ENCODE measurements at regions not wholly inside any gene's neighbourhood (a gene's known extent, or its start where the extent isn't known, plus 50 kb on each side); places are given as distances from the start of the nearest gene placed in this dataset.

- Histone ChIP-seq H2AFZ (ENCODE audit: low read depth, low read length) (no peak overlapping the region), H3K4me2 (ENCODE audit: insufficient read depth, low read length) (no peak overlapping the region), H4K20me1 (ENCODE audit: insufficient read depth, low read length) (no peaks in the 10 kb centered on the region), H3K36me3 (ENCODE audit: insufficient read depth, low read length) (no peaks in the 10 kb centered on the region), H3K4me1 (ENCODE audit: insufficient read depth, low read length) (no peaks in the 10 kb centered on the region), H3K9ac (ENCODE audit: low read depth, low read length) (no peak overlapping the region), H3K79me2 (ENCODE audit: insufficient read depth, low read length) (no peaks in the 10 kb centered on the region), H3K27ac (ENCODE audit: low read length) (no peak overlapping the region), H3K9me3 (ENCODE audit: insufficient read depth, low read length, severe bottlenecking) (no peaks in the 10 kb centered on the region), H3K27me3 (ENCODE audit: insufficient read depth, low read length, poor library complexity) (peaks cover 2% of the 10 kb centered on the region), H3K4me3 (ENCODE audit: low read depth in 1 of 2, low read length in 2 of 2) (no peak overlapping the region)
- ATAC-seq (ENCODE audit: insufficient read depth, low read depth) (no peak), DNase-seq (no peak)
- TF ChIP-seq, protein P1, sequence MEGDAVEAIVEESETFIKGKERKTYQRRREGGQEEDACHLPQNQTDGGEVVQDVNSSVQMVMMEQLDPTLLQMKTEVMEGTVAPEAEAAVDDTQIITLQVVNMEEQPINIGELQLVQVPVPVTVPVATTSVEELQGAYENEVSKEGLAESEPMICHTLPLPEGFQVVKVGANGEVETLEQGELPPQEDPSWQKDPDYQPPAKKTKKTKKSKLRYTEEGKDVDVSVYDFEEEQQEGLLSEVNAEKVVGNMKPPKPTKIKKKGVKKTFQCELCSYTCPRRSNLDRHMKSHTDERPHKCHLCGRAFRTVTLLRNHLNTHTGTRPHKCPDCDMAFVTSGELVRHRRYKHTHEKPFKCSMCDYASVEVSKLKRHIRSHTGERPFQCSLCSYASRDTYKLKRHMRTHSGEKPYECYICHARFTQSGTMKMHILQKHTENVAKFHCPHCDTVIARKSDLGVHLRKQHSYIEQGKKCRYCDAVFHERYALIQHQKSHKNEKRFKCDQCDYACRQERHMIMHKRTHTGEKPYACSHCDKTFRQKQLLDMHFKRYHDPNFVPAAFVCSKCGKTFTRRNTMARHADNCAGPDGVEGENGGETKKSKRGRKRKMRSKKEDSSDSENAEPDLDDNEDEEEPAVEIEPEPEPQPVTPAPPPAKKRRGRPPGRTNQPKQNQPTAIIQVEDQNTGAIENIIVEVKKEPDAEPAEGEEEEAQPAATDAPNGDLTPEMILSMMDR (IDR thresholded peaks at IDR 0.05; ENCODE audit: borderline replicate concordance, extremely low read depth, low read length, poor library complexity, severe bottlenecking): no peak
- TF ChIP-seq EZH2 (IDR thresholded peaks at IDR 0.05; ENCODE audit: borderline replicate concordance, low read depth, low read length, severe bottlenecking): no peak
Measured at GRCh38 chr2:104430852-104431251, 423.1 kb upstream of the POU3F3 start.

DNA sequence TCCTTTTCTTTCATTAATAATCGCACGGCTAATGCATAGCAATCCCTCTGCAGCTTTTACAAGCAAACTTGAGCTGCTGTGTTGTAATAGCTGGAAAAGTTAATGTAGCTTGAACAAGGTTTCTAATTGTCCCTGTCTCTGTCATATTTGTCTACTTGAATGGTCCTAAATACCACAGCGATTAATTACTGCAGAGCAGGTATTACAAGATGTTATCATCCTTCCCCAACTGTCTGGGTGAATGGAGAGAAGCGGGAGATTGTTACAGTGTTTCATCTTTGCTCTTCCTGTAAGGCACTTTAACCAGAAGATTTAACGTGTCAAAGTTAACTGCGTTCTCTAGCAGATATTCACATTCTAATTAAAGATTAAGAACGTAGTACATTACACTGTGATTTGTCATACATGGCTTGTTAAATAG lies 422.2 kb upstream of the POU3F3 start:
- no peak for DNase-seq
- TF ChIP-seq, protein P1 (IDR thresholded peaks at IDR 0.05; ENCODE audit: borderline replicate concordance, extremely low read depth, low read length, poor library complexity, severe bottlenecking): no peak
- TF ChIP-seq EZH2 (IDR thresholded peaks at IDR 0.05; ENCODE audit: borderline replicate concordance, low read depth, low read length, severe bottlenecking): no peak

GRCh38 chr2:104432401-104432800 lies 421.5 kb upstream of the POU3F3 start:
- H3K27ac ChIP-seq (ENCODE audit: low read length): no peak overlapping the region

More for the DNA sequence above, 422.2 kb upstream of the POU3F3 start:
- Histone ChIP-seq H4K20me1 (ENCODE audit: insufficient read depth, low read length) (no peaks in the 10 kb centered on the region), H3K4me3 (ENCODE audit: low read depth in 1 of 2, low read length in 2 of 2) (no peak overlapping the region), H3K79me2 (ENCODE audit: insufficient read depth, low read length) (no peaks in the 10 kb centered on the region), H2AFZ (ENCODE audit: low read depth, low read length) (no peak overlapping the region), H3K27me3 (ENCODE audit: insufficient read depth, low read length, poor library complexity) (peaks cover 2% of the 10 kb centered on the region), H3K4me2 (ENCODE audit: insufficient read depth, low read length) (no peak overlapping the region), H3K27ac (ENCODE audit: low read length) (no peak overlapping the region), H3K4me1 (ENCODE audit: insufficient read depth, low read length) (no peaks in the 10 kb centered on the region), H3K36me3 (ENCODE audit: insufficient read depth, low read length) (no peaks in the 10 kb centered on the region), H3K9ac (ENCODE audit: low read depth, low read length) (no peak overlapping the region), H3K9me3 (ENCODE audit: insufficient read depth, low read length, severe bottlenecking) (no peaks in the 10 kb centered on the region)
- no peak for ATAC-seq (ENCODE audit: insufficient read depth, low read depth)

More at GRCh38 chr2:104432401-104432800, 421.5 kb upstream of the POU3F3 start:
- ATAC-seq (ENCODE audit: insufficient read depth, low read depth): no peak
- no peak overlapping the region for H2AFZ ChIP-seq (ENCODE audit: low read depth, low read length)
- no peaks in the 10 kb centered on the region for H4K20me1 ChIP-seq (ENCODE audit: insufficient read depth, low read length)
- H3K9me3 ChIP-seq (ENCODE audit: insufficient read depth, low read length, severe bottlenecking): no peaks in the 10 kb centered on the region
- no peaks in the 10 kb centered on the region for H3K4me1 ChIP-seq (ENCODE audit: insufficient read depth, low read length)
- TF ChIP-seq, protein P1 (IDR thresholded peaks at IDR 0.05; ENCODE audit: borderline replicate concordance, extremely low read depth, low read length, poor library complexity, severe bottlenecking): no peak
- no peak for TF ChIP-seq EZH2 (IDR thresholded peaks at IDR 0.05; ENCODE audit: borderline replicate concordance, low read depth, low read length, severe bottlenecking)
- no peak overlapping the region for H3K9ac ChIP-seq (ENCODE audit: low read depth, low read length)
- no peaks in the 10 kb centered on the region for H3K27me3 ChIP-seq (ENCODE audit: insufficient read depth, low read length, poor library complexity)
- no peaks in the 10 kb centered on the region for H3K79me2 ChIP-seq (ENCODE audit: insufficient read depth, low read length)
- H3K36me3 ChIP-seq (ENCODE audit: insufficient read depth, low read length): no peaks in the 10 kb centered on the region
- H3K4me3 ChIP-seq (ENCODE audit: low read depth in 1 of 2, low read length in 2 of 2): no peak overlapping the region
- no peak overlapping the region for H3K4me2 ChIP-seq (ENCODE audit: insufficient read depth, low read length)
- DNase-seq: no peak
